ENCODE measurements at regions not wholly inside any gene's neighbourhood (a gene's known extent, or its start where the extent isn't known, plus 50 kb on each side); places are given as distances from the start of the nearest gene placed in this dataset.
"Not testable (repeated sequence)": the region's sequence is repeated elsewhere in the genome, so short reads cannot be mapped to it uniquely, and the experiment has no call there.

DNA sequence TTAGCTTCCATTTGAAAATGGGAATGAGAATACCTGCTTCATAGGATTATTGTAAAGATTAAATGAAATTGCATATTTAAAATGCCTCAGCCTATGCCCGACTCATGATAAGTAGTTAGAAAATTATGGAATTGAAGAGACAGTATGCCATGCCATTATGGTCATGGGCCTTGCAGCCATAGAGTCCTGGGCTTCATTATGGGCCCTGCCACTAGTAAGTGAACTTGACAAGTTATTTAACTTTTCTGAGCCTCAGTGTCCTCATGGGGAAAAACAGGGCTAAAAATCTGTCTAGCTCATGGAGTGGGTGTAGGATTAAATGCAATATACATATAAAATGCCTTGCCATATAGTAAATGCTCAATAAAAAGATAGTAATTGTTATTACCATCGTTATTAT lies 133.2 kb downstream of the NPIPB5 start:
- no peak overlapping the region for H3K27ac ChIP-seq (ENCODE audit: poor library complexity, severe bottlenecking)
- no peaks in the 10 kb centered on the region for H3K9me3 ChIP-seq (ENCODE audit: severe bottlenecking)
- no peaks in the 10 kb centered on the region for H3K4me1 ChIP-seq (ENCODE audit: insufficient read depth, poor library complexity, severe bottlenecking)
- DNase-seq (ENCODE audit: low spot score) (no peak), ATAC-seq (ENCODE audit: low read depth) (no peak)
- no peak for TF ChIP-seq CTCF (IDR thresholded peaks at IDR 0.05; ENCODE audit: poor library complexity, severe bottlenecking)
- H3K27me3 ChIP-seq (ENCODE audit: insufficient read depth, poor library complexity, severe bottlenecking), result peaks cover 30% of the 10 kb centered on the region
- H3K4me3 ChIP-seq (ENCODE audit: severe bottlenecking), result no peak overlapping the region
- H3K36me3 ChIP-seq (ENCODE audit: low read depth), result no peaks in the 10 kb centered on the region

- Histone ChIP-seq H3K4me1 (ENCODE audit: insufficient read depth, poor library complexity, severe bottlenecking) (no peaks in the 10 kb centered on the region), H3K9me3 (ENCODE audit: severe bottlenecking) (peaks cover 2% of the 10 kb centered on the region), H3K4me3 (ENCODE audit: severe bottlenecking) (no peak overlapping the region), H3K36me3 (ENCODE audit: low read depth) (no peaks in the 10 kb centered on the region), H3K27me3 (ENCODE audit: insufficient read depth, poor library complexity, severe bottlenecking) (peaks cover 30% of the 10 kb centered on the region), H3K27ac (ENCODE audit: poor library complexity, severe bottlenecking) (no peak overlapping the region)
- no peak for DNase-seq (ENCODE audit: low spot score)
- TF ChIP-seq CTCF (IDR thresholded peaks at IDR 0.05; ENCODE audit: poor library complexity, severe bottlenecking), result no peak
- no peak for ATAC-seq (ENCODE audit: low read depth)
These were observed 135.2 kb downstream of the NPIPB5 start for GRCh38 chr16:22645868-22646267.

DNA sequence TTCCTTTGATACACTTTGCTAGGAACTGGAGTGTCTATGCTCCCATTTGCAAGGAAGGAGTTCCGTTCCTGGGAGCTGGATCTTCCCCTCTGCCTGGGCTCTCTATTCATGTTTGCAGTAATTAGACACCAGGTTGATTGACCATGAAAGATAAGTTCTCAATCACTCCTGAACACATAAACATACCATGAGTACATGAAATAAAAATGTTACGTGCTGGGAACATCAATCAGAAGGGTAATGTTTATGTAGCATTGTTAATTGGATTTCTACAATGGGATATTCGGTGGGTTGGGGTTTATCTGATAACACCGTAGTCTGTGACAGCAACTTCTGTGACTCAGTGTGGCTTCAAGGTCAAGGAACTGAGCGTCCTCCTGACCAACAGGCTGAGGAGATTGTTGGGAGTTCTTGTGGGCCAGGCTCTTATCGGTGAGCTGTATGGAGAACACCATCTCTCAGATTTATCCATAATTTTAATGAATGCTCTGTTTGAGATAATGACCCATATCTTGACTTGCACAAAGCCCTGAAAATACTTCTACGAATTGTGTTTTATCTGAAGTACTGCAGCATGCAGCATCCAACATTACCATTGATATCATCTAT lies 136.4 kb downstream of the NPIPB5 start:
- peaks cover 5% of the 10 kb centered on the region for H3K9me3 ChIP-seq (ENCODE audit: severe bottlenecking)
- H3K27ac ChIP-seq (ENCODE audit: poor library complexity, severe bottlenecking), result no peak overlapping the region
- H3K27me3 ChIP-seq (ENCODE audit: insufficient read depth, poor library complexity, severe bottlenecking), result peaks cover 30% of the 10 kb centered on the region
- H3K4me3 ChIP-seq (ENCODE audit: severe bottlenecking), result no peak overlapping the region
- DNase-seq (ENCODE audit: low spot score) (no peak), ATAC-seq (ENCODE audit: low read depth) (no peak)
- no peaks in the 10 kb centered on the region for H3K36me3 ChIP-seq (ENCODE audit: low read depth)
- no peaks in the 10 kb centered on the region for H3K4me1 ChIP-seq (ENCODE audit: insufficient read depth, poor library complexity, severe bottlenecking)
- no peak for TF ChIP-seq CTCF (IDR thresholded peaks at IDR 0.05; ENCODE audit: poor library complexity, severe bottlenecking)

- Histone ChIP-seq H3K36me3 (ENCODE audit: low read depth) (no peaks in the 10 kb centered on the region), H3K9me3 (ENCODE audit: severe bottlenecking) (peaks cover 5% of the 10 kb centered on the region), H3K27me3 (ENCODE audit: insufficient read depth, poor library complexity, severe bottlenecking) (peaks cover 30% of the 10 kb centered on the region), H3K4me1 (ENCODE audit: insufficient read depth, poor library complexity, severe bottlenecking) (no peaks in the 10 kb centered on the region), H3K27ac (ENCODE audit: poor library complexity, severe bottlenecking) (no peak overlapping the region), H3K4me3 (ENCODE audit: severe bottlenecking) (no peak overlapping the region)
- TF ChIP-seq CTCF (IDR thresholded peaks at IDR 0.05; ENCODE audit: poor library complexity, severe bottlenecking), result no peak
- no peak for DNase-seq (ENCODE audit: low spot score)
- no peak for ATAC-seq (ENCODE audit: low read depth)
These were observed 137.4 kb downstream of the NPIPB5 start for GRCh38 chr16:22648141-22648540.

DNA sequence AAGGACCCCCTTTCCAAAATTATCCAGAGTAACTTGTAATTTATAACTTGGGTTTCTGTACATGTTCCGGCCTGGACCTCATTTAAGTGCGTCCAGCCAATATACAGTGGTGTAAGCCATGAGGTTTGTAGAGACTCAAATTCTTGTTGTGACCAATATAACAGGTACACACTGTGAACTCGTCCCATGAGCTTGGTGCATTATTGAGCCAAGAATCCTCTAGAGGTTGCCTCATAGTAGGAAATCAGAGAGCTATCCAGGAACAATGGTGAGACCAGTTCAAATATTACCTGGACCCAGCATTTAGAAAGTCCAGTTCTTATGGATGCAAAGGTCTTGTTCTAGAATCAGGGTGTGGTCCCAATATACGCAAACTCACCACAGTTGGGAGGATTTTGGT lies 138.2 kb downstream of the NPIPB5 start:
- H3K9me3 ChIP-seq (ENCODE audit: severe bottlenecking), result peaks cover 5% of the 10 kb centered on the region
- no peak for TF ChIP-seq CTCF (IDR thresholded peaks at IDR 0.05; ENCODE audit: poor library complexity, severe bottlenecking)
- no peaks in the 10 kb centered on the region for H3K4me1 ChIP-seq (ENCODE audit: insufficient read depth, poor library complexity, severe bottlenecking)
- H3K27ac ChIP-seq (ENCODE audit: poor library complexity, severe bottlenecking), result no peak overlapping the region
- no peak for DNase-seq (ENCODE audit: low spot score)
- no peak overlapping the region for H3K4me3 ChIP-seq (ENCODE audit: severe bottlenecking)
- H3K36me3 ChIP-seq (ENCODE audit: low read depth), result no peaks in the 10 kb centered on the region
- no peak for ATAC-seq (ENCODE audit: low read depth)
- H3K27me3 ChIP-seq (ENCODE audit: insufficient read depth, poor library complexity, severe bottlenecking), result peaks cover 26% of the 10 kb centered on the region

DNA sequence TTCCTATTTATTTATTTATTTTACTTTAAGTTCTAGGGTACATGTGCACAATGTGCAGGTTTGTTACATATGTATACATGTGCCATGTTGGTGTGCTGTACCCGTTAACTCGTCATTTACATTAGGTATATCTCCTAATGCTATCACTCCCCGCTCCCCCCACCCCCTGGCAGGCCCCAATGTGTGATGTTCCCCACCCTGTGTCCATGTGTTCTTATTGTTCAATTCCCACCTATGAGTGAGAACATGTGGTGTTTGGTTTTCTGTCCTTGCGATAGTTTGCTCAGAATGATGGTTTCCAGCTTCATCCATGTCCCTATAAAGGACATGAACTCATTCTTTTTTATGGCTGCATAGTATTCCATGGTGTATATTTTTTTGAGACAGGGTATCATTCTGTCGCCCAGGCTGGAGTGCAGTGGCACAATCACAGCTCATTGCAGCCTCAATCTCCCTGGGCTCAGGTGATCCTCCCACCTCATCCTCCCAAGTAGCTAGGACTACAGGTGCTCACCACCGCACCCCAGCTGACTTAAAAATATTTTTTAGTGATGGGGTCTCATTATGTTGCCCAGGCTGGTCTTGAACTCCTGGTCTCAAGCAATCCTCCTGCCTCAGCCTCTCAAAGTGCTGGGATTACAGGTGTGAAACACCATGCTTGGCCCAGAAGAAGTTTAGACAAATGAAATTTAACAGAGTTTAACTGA lies 140.6 kb downstream of the NPIPB5 start:
- H3K27me3 ChIP-seq (ENCODE audit: insufficient read depth, poor library complexity, severe bottlenecking), result peaks cover 16% of the 10 kb centered on the region
- not testable (repeated sequence) for H3K4me3 ChIP-seq (ENCODE audit: severe bottlenecking); H3K36me3 ChIP-seq (ENCODE audit: low read depth); ATAC-seq (ENCODE audit: low read depth); DNase-seq (ENCODE audit: low spot score); H3K9me3 ChIP-seq (ENCODE audit: severe bottlenecking); H3K4me1 ChIP-seq (ENCODE audit: insufficient read depth, poor library complexity, severe bottlenecking); H3K27ac ChIP-seq (ENCODE audit: poor library complexity, severe bottlenecking)

All from RWPE2 (cell line).